Endothelial cell of umbilical vein (primary cell): ENCODE measurements at regions not wholly inside any gene's neighbourhood (a gene's known extent, or its start where the extent isn't known, plus 50 kb on each side); places are given as distances from the start of the nearest gene placed in this dataset.

Experiments used
- BruUV-seq: library from RNA; stranded (reverse); fragments of 400-500 nt; replicated peaks from 2 replicates; lab custom pipeline; 2021; lab: Mats Ljungman, UMichigan
- CTCF ChIA-PET: fragments of 300-600, 350-600 bp; sonication (Branson Sonifier 250); formaldehyde crosslinking; loops from one replicate; lab custom pipeline; 2021; ENCODE audit warnings: antibody characterized with exemption, inconsistent platforms; lab: Charles Lee
- POLR2A ChIA-PET: fragments of 300-600, 350-600 bp; sonication (Branson Sonifier 250); formaldehyde crosslinking; loops from one replicate; lab custom pipeline; 2021; ENCODE audit warnings: antibody characterized with exemption, inconsistent platforms; lab: Charles Lee
- DNase-seq: peaks from one replicate; pipeline ENCODE4 v3.0.0-alpha.2; 2011; ENCODE audit warnings: low read depth, low spot score
- FAIRE-seq: peaks from 2 replicates; lab custom pipeline; 2011; peaks lifted over from hg19 to GRCh38; lab: Jason Lieb, UNC
- H2AFZ ChIP-seq: 2 replicates; pipeline ENCODE4 v1.6.0; 2012; ENCODE audit warnings: low read depth, low read length, control low read depth, inconsistent platforms
- H3K27ac ChIP-seq: 2 replicates; pipeline ENCODE4 v1.5.1; 2011; ENCODE audit warnings: low read depth, mild to moderate bottlenecking, control low read depth, low read length, moderate library complexity; ENCODE audit not compliant: insufficient read depth
- H3K27me3 ChIP-seq, 2 experiments: 2 replicates each; pipeline versions ENCODE4 v1.6.0 to v1.6.1; 2011; ENCODE audit warnings: low read length in 2 of 2, mixed read lengths in 1 of 2; ENCODE audit not compliant: control insufficient read depth in 2 of 2, insufficient read depth in 2 of 2
- H3K36me3 ChIP-seq, 2 experiments: 2 replicates in 1 of 2; 3 replicates in 1 of 2; pipeline ENCODE4 v1.5.1; 2011; ENCODE audit warnings: low read length in 2 of 2, mild to moderate bottlenecking in 1 of 2, moderate library complexity in 1 of 2; ENCODE audit not compliant: control insufficient read depth in 2 of 2, insufficient read depth in 2 of 2; ENCODE audit errors: extremely low read depth in 1 of 2
- H3K4me1 ChIP-seq: 3 replicates; pipeline ENCODE4 v1.5.1; 2011; ENCODE audit warnings: mild to moderate bottlenecking, low read length; ENCODE audit not compliant: control insufficient read depth, insufficient read depth; ENCODE audit errors: extremely low read depth
- H3K4me2 ChIP-seq: 2 replicates; pipeline ENCODE4 v1.6.1; 2011; ENCODE audit warnings: low read length, control low read depth, mixed read lengths; ENCODE audit not compliant: insufficient read depth
- H3K4me3 ChIP-seq, 3 experiments: fragments of 200-600 bp in 1 of 3; sonication (generic), shearing (Covaris generic) in 1 of 3; replicated peaks in 1 of 3; 2 replicates each; pipeline ENCODE4 v1.5.1; 2011 to 2016; ENCODE audit warnings: control low read depth in 3 of 3, low read length in 3 of 3, mild to moderate bottlenecking in 2 of 3, inconsistent platforms in 1 of 3, low read depth in 1 of 3, moderate library complexity in 1 of 3; ENCODE audit not compliant: insufficient read depth in 1 of 3
- H3K79me2 ChIP-seq: 2 replicates; pipeline ENCODE4 v1.6.0; 2012; ENCODE audit warnings: low read length, inconsistent platforms; ENCODE audit not compliant: control insufficient read depth, insufficient read depth
- H3K9ac ChIP-seq: replicated peaks from 2 replicates; pipeline ENCODE3; 2011; ENCODE audit warnings: low read length, control low read depth; ENCODE audit not compliant: insufficient read depth; ENCODE audit errors: extremely low read depth
- H3K9me1 ChIP-seq: replicated peaks from 3 replicates; pipeline ENCODE4 v1.6.0; 2011; ENCODE audit warnings: mild to moderate bottlenecking, low read length; ENCODE audit not compliant: control insufficient read depth, insufficient read depth; ENCODE audit errors: extremely low read depth
- H3K9me3 ChIP-seq: replicated peaks from 2 replicates; pipeline ENCODE4 v1.5.1; 2012; ENCODE audit warnings: low read length, inconsistent platforms; ENCODE audit not compliant: control insufficient read depth, insufficient read depth
- H4K20me1 ChIP-seq: replicated peaks from 2 replicates; pipeline ENCODE3; 2011; ENCODE audit warnings: mild to moderate bottlenecking, low read length; ENCODE audit not compliant: control insufficient read depth, insufficient read depth; ENCODE audit errors: extremely low read depth
- EZH2 ChIP-seq: IDR thresholded peaks from 2 replicates; pipeline ENCODE4 v1.6.1; 2012; ENCODE audit warnings: borderline replicate concordance, low read depth, mild to moderate bottlenecking, moderate library complexity, low read length, inconsistent platforms; ENCODE audit not compliant: severe bottlenecking
- FOS ChIP-seq: IDR thresholded peaks from 2 replicates; pipeline ENCODE4 v1.6.1; 2011; ENCODE audit warnings: mild to moderate bottlenecking, low read length, moderate library complexity, borderline replicate concordance; ENCODE audit not compliant: insufficient read depth
- GATA2 ChIP-seq: IDR thresholded peaks from 2 replicates; pipeline ENCODE4 v1.7.0; 2011; ENCODE audit warnings: low read depth, mild to moderate bottlenecking, moderate library complexity, mixed read lengths, low read length; ENCODE audit not compliant: insufficient read length, insufficient read depth
- JUN ChIP-seq: IDR thresholded peaks from 2 replicates; pipeline ENCODE4 v1.6.1; 2011; ENCODE audit warnings: borderline replicate concordance, low read depth; ENCODE audit not compliant: insufficient read length, insufficient read depth
- MYC ChIP-seq: IDR thresholded peaks from one replicate; pipeline ENCODE4 v1.6.1; 2011; ENCODE audit warnings: mild to moderate bottlenecking, low read depth, low read length
- POLR2AphosphoS5 ChIP-seq: IDR thresholded peaks from 2 replicates; pipeline ENCODE4 v1.6.1; 2012; ENCODE audit warnings: low read depth, mild to moderate bottlenecking, control low read depth, low read length, moderate library complexity; ENCODE audit not compliant: insufficient read depth
- dilution Hi-C: fragments of 300-500 bp; cut with MboI; formaldehyde crosslinking; loops from one replicate; pipeline ENCODE4 v1.15.0; 2019; ENCODE audit warnings: low sequenced_read_pairs; ENCODE audit not compliant: extremely low pct_ligation_motif_present
- intact Hi-C: fragments of 100-400 bp; cut with micrococcal nuclease; formaldehyde crosslinking; loops from one replicate; pipeline ENCODE4 v1.10.0; 2022
- TF ChIP-seq, protein P1 (sequence below), 2 donors: IDR thresholded peaks; 1 replicate in 1 of 2; 2 replicates in 1 of 2; pipeline ENCODE4 v1.5.1; 2011; ENCODE audit warnings: low read length in 2 of 2, mild to moderate bottlenecking in 2 of 2, moderate library complexity in 2 of 2, control low read depth in 1 of 2, inconsistent platforms in 1 of 2, low read depth in 1 of 2; ENCODE audit not compliant: insufficient read depth in 1 of 2; ENCODE audit errors: extremely low read depth in 1 of 2

DNA sequence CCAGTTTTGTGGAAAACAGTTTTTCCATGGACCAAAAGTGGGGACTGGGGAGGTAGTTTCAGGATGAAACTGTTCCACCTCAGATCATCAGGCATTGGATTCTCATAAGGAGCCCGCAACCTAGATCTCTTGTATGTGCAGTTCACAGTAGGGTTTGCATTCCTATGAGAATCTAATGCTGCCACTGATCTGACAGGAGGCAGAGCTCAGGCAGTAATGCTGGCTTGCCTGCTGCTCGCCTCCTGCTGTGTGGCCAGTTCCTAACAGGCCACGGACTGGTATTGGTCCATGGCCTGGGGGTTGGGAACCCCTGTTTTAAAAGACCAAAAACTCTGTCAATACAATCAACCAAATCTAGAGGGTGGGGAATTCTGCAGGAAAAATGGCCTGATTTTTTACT lies 100.0 kb upstream of the EOLA2 start:
- H3K9ac ChIP-seq, result no peak overlapping the region
- H3K27ac ChIP-seq, result peak overlapping the region; percentile 11
- ChIA-PET CTCF (no interaction called here), POLR2A (no interaction called here)
- no peak overlapping the region for H2AFZ ChIP-seq
- H4K20me1 ChIP-seq, result no peaks in the 10 kb centered on the region
- FAIRE-seq (no peak), DNase-seq (no peak)
- no peaks in the 10 kb centered on the region for H3K9me3 ChIP-seq
- no TSS peak for BruUV-seq
- H3K4me3 ChIP-seq, result no peak overlapping the region
- TF ChIP-seq EZH2 (no peak), JUN (no peak), MYC (no peak)
- TF ChIP-seq, protein P1, sequence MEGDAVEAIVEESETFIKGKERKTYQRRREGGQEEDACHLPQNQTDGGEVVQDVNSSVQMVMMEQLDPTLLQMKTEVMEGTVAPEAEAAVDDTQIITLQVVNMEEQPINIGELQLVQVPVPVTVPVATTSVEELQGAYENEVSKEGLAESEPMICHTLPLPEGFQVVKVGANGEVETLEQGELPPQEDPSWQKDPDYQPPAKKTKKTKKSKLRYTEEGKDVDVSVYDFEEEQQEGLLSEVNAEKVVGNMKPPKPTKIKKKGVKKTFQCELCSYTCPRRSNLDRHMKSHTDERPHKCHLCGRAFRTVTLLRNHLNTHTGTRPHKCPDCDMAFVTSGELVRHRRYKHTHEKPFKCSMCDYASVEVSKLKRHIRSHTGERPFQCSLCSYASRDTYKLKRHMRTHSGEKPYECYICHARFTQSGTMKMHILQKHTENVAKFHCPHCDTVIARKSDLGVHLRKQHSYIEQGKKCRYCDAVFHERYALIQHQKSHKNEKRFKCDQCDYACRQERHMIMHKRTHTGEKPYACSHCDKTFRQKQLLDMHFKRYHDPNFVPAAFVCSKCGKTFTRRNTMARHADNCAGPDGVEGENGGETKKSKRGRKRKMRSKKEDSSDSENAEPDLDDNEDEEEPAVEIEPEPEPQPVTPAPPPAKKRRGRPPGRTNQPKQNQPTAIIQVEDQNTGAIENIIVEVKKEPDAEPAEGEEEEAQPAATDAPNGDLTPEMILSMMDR (IDR thresholded peaks at IDR 0.05; ENCODE audit: extremely low read depth in 1 of 2, insufficient read depth in 1 of 2, low read depth in 1 of 2, low read length in 2 of 2), result no peak
- H3K79me2 ChIP-seq, result no peaks in the 10 kb centered on the region
- no peaks in the 10 kb centered on the region for H3K36me3 ChIP-seq
- dilution Hi-C loops (no loop called here), intact Hi-C loops (loop anchor here (5.0 to 10.0 kb wide), 4 partner anchors 49 to 326 kb away; partner anchors contain the start of gene MAMLD1)
- no peaks in the 10 kb centered on the region for H3K27me3 ChIP-seq
- H3K4me2 ChIP-seq, result no peak overlapping the region
- no peaks in the 10 kb centered on the region for H3K9me1 ChIP-seq
- H3K4me1 ChIP-seq, result peaks cover 31% of the 10 kb centered on the region

DNA sequence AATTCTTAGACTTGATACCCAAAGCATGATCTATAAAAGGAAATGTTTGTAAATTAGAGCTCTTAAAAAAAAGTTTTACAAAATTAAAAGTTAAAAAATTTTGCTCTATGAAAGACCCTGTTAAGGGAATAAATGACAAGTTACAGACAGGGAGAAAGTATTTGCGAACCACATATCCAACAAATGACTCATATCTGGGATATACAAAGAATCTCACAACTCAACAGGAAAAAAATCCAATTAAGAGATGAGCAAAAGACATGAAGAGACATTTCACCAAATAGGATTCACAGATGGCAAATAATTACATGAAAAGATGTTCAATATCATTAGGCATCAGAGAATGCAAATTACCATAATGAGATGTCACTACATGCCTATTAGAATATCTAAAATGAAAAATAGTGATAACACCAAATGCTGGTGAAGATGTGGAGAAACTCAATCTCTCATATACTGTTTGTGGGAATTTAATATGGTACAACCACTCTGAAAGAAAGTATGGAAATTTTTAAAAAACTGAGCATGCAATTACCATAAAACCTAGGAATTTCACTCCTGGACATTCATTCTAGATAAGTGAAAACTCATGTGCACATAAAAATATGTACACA lies 100.8 kb upstream of the EOLA2 start:
- Histone ChIP-seq H3K4me3 (no peak overlapping the region), H3K27ac (no peak overlapping the region), H3K4me1 (peaks cover 31% of the 10 kb centered on the region), H3K9me1 (no peaks in the 10 kb centered on the region), H3K79me2 (no peaks in the 10 kb centered on the region), H2AFZ (no peak overlapping the region), H3K27me3 (no peaks in the 10 kb centered on the region), H3K4me2 (no peak overlapping the region), H4K20me1 (no peaks in the 10 kb centered on the region), H3K9me3 (no peaks in the 10 kb centered on the region), H3K36me3 (no peaks in the 10 kb centered on the region), H3K9ac (no peak overlapping the region)
- dilution Hi-C loops, result no loop called here
- ChIA-PET CTCF (no interaction called here), POLR2A (no interaction called here)
- DNase-seq (no peak), FAIRE-seq (no peak)
- intact Hi-C loops, result loop anchor here (5.0 to 10.0 kb wide), 4 partner anchors 48 to 326 kb away; partner anchors contain the start of gene MAMLD1
- no TSS peak for BruUV-seq
- peak; percentile 46 for TF ChIP-seq FOS
- no peak for TF ChIP-seq POLR2AphosphoS5
- TF ChIP-seq GATA2, result no peak
